HCT116 (cell line): ENCODE measurements at regions not wholly inside any gene's neighbourhood (a gene's known extent, or its start where the extent isn't known, plus 50 kb on each side); places are given as distances from the start of the nearest gene placed in this dataset.

ENCODE experiments used
- ATAC-seq: fragments of 200-7000 bp; cut with Tn5 transposase; 2 replicates; pipeline ENCODE4 v1.9.1; 2020; ENCODE audit warnings: mild to moderate bottlenecking, moderate library complexity
- BruUV-seq: library from RNA; stranded (reverse); fragments of 400-500 nt; replicated peaks from 2 replicates; lab custom pipeline; 2021; lab: Mats Ljungman, UMichigan
- CTCF ChIA-PET: fragments of 300-600 bp; sonication (Branson Sonifier 250); formaldehyde crosslinking; loops from one replicate; lab custom pipeline; 2021; ENCODE audit warnings: antibody characterized with exemption; lab: Charles Lee
- POLR2A ChIA-PET: fragments of 300-600, 350-600 bp; sonication (Branson Sonifier 250); formaldehyde crosslinking; loops from one replicate; lab custom pipeline; 2021; ENCODE audit warnings: antibody characterized with exemption; lab: Charles Lee
- RAD21 ChIA-PET, 2 experiments: fragments of 300-600 bp; sonication (Branson Sonifier 250); formaldehyde crosslinking; loops; one replicate each; lab custom pipeline; 2023; ENCODE audit warnings: low total read pairs in 2 of 2; ENCODE audit not compliant: uncharacterized antibody in 2 of 2, unreplicated experiment in 2 of 2, low non-redundant PET in 1 of 2; lab: Charles Lee
- DNase-seq: peaks from one replicate; pipeline ENCODE4 v3.0.0-alpha.2; 2010; ENCODE audit warnings: low read depth, low spot score
- H2AFZ ChIP-seq: fragments of 200-600 bp; shearing (Covaris generic), sonication (generic); 2 replicates; pipeline ENCODE4 v1.6.1; 2017; ENCODE audit warnings: low read depth, mixed run types, mixed read lengths, antibody characterized with exemption, low read length; ENCODE audit not compliant: poor library complexity, severe bottlenecking
- H3K27ac ChIP-seq: 2 replicates; pipeline ENCODE4 v1.5.1; 2012; ENCODE audit warnings: low read depth, low read length
- H3K27me3 ChIP-seq: fragments of 200-600 bp; sonication (generic); 2 replicates; pipeline ENCODE4 v1.6.1; 2016; ENCODE audit warnings: mixed run types, low read length, mixed read lengths; ENCODE audit not compliant: insufficient read depth
- H3K36me3 ChIP-seq, 2 experiments: fragments of 200-500 bp in 1 of 2; fragments of 200-600 bp in 1 of 2; sonication (Bioruptor generic) in 1 of 2; sonication (generic) in 1 of 2; 2 replicates each; pipeline versions ENCODE4 v1.5.1 to v1.6.1; 2014 to 2016; ENCODE audit warnings: low read length in 2 of 2, inconsistent platforms in 1 of 2, mixed read lengths in 1 of 2, mixed run types in 1 of 2; ENCODE audit not compliant: insufficient read depth in 2 of 2, control insufficient read depth in 1 of 2
- H3K4me1 ChIP-seq, 2 experiments: fragments of 200-600 bp in 1 of 2; sonication (generic) in 1 of 2; 2 replicates each; pipeline versions ENCODE4 v1.5.1 to v1.6.1; 2012 to 2017; ENCODE audit warnings: low read length in 2 of 2, inconsistent platforms in 1 of 2, mild to moderate bottlenecking in 1 of 2, mixed read lengths in 1 of 2, mixed run types in 1 of 2, moderate library complexity in 1 of 2; ENCODE audit not compliant: insufficient read depth in 2 of 2, control insufficient read depth in 1 of 2
- H3K4me2 ChIP-seq: fragments of 200-600 bp; sonication (generic); 2 replicates; pipeline ENCODE4 v1.6.1; 2017; ENCODE audit warnings: mixed run types, low read length, mixed read lengths
- H3K4me3 ChIP-seq, 2 experiments: fragments of 200-600 bp in 1 of 2; sonication (generic) in 1 of 2; replicated peaks in 1 of 2; 2 replicates each; pipeline ENCODE4 v1.5.1; 2011 to 2016; ENCODE audit warnings: low read length in 2 of 2, control low read depth in 1 of 2, low read depth in 1 of 2, mild to moderate bottlenecking in 1 of 2, mixed read lengths in 1 of 2, mixed run types in 1 of 2
- H3K79me2 ChIP-seq: fragments of 200-600 bp; sonication (generic); 2 replicates; pipeline ENCODE4 v1.6.1; 2017; ENCODE audit warnings: mild to moderate bottlenecking, mixed run types, low read length, moderate library complexity, mixed read lengths; ENCODE audit not compliant: insufficient read depth
- H3K9ac ChIP-seq: fragments of 200-600 bp; sonication (generic); 2 replicates; pipeline ENCODE4 v1.6.1; 2016; ENCODE audit warnings: low read length, mixed read lengths
- H3K9me2 ChIP-seq: fragments of 200-600 bp; sonication (generic), shearing (Covaris generic); 2 replicates; pipeline ENCODE4 v1.6.1; 2017; ENCODE audit warnings: mixed run types, mild to moderate bottlenecking, moderate library complexity; ENCODE audit not compliant: insufficient read depth
- H3K9me3 ChIP-seq, 2 experiments: fragments of 200-500 bp in 1 of 2; fragments of 200-600 bp in 1 of 2; sonication (Bioruptor generic) in 1 of 2; sonication (generic) in 1 of 2; 2 replicates each; pipeline ENCODE4 v1.6.1; 2014 to 2017; ENCODE audit warnings: low read length in 2 of 2, mixed read lengths in 2 of 2, inconsistent platforms in 1 of 2, low read depth in 1 of 2, mild to moderate bottlenecking in 1 of 2, mixed run types in 1 of 2, moderate library complexity in 1 of 2; ENCODE audit not compliant: control insufficient read depth in 1 of 2, insufficient read depth in 1 of 2
- H4K20me1 ChIP-seq: fragments of 200-600 bp; sonication (generic), shearing (Covaris generic); 2 replicates; pipeline ENCODE4 v1.6.1; 2017; ENCODE audit warnings: mixed run types, mild to moderate bottlenecking, moderate library complexity; ENCODE audit not compliant: insufficient read depth
- CBX3 ChIP-seq: IDR thresholded peaks from 2 replicates; pipeline ENCODE4 v1.6.1; 2012; ENCODE audit warnings: low read depth
- CEBPB ChIP-seq: IDR thresholded peaks from 2 replicates; pipeline ENCODE4 v1.6.1; 2012; ENCODE audit warnings: low read depth
- EGR1 ChIP-seq: IDR thresholded peaks from 2 replicates; pipeline ENCODE4 v1.6.1; 2012; ENCODE audit warnings: low read depth
- ELF1 ChIP-seq: IDR thresholded peaks from 2 replicates; pipeline ENCODE4 v1.6.1; 2012; ENCODE audit warnings: low read depth, borderline replicate concordance
- EZH2 ChIP-seq: fragments of 200-600 bp; sonication (generic); IDR thresholded peaks from 2 replicates; pipeline ENCODE4 v1.6.1; 2017; ENCODE audit warnings: antibody characterized with exemption, mixed run types
- EZH2phosphoT487 ChIP-seq: fragments of 200-600 bp; IDR thresholded peaks from 2 replicates; pipeline ENCODE4 v1.6.1; 2018; ENCODE audit warnings: antibody characterized with exemption, borderline replicate concordance
- JUND ChIP-seq: IDR thresholded peaks from 2 replicates; pipeline ENCODE4 v1.6.1; 2012
- POLR2A ChIP-seq: IDR thresholded peaks from 2 replicates; pipeline ENCODE4 v1.7.0; 2011; ENCODE audit warnings: borderline replicate concordance; ENCODE audit not compliant: insufficient read depth, insufficient read length; ENCODE audit errors: extremely low read depth
- POLR2AphosphoS5 ChIP-seq: IDR thresholded peaks from 2 replicates; pipeline ENCODE4 v1.6.1; 2011; ENCODE audit warnings: mild to moderate bottlenecking, low read depth, low read length, moderate library complexity
- RAD21 ChIP-seq: IDR thresholded peaks from 2 replicates; pipeline ENCODE4 v1.6.1; 2012; ENCODE audit warnings: low read depth, mild to moderate bottlenecking
- SIN3A ChIP-seq: IDR thresholded peaks from 2 replicates; pipeline ENCODE4 v1.6.1; 2012; ENCODE audit warnings: low read depth
- SP1 ChIP-seq: IDR thresholded peaks from 2 replicates; pipeline ENCODE4 v1.6.1; 2012; ENCODE audit warnings: low read depth
- TCF7L2 ChIP-seq: IDR thresholded peaks from 2 replicates; pipeline ENCODE4 v1.7.0; 2011; ENCODE audit warnings: borderline replicate concordance, inconsistent platforms; ENCODE audit not compliant: insufficient read depth, insufficient read length; ENCODE audit errors: extremely low read depth
- intact Hi-C: fragments of 100-400 bp; cut with micrococcal nuclease; formaldehyde crosslinking; loops from 2 replicates; pipeline ENCODE4 v1.10.0; 2022
- TF ChIP-seq, protein P1 (sequence below), 3 experiments: fragments of 200-600 bp in 1 of 3; sonication (generic) in 1 of 3; IDR thresholded peaks in 2 of 3; conservative IDR thresholded peaks in 1 of 3; 2 replicates each; pipeline ENCODE4 v1.5.1; 2012 to 2017; ENCODE audit warnings: low read depth in 2 of 3, low read length in 2 of 3, antibody characterized with exemption in 1 of 3, borderline replicate concordance in 1 of 3, control low read depth in 1 of 3, mild to moderate bottlenecking in 1 of 3, mixed read lengths in 1 of 3, mixed run types in 1 of 3, moderate library complexity in 1 of 3; ENCODE audit not compliant: insufficient read depth in 1 of 3
- TF ChIP-seq, protein P2 (sequence below): IDR thresholded peaks from 2 replicates; pipeline ENCODE4 v1.6.1; 2012
- TF ChIP-seq, protein P3 (sequence below): IDR thresholded peaks from 2 replicates; pipeline ENCODE4 v1.6.1; 2011; ENCODE audit warnings: mild to moderate bottlenecking, low read length, moderate library complexity; ENCODE audit not compliant: insufficient replicate concordance; ENCODE audit errors: extremely low read depth

DNA sequence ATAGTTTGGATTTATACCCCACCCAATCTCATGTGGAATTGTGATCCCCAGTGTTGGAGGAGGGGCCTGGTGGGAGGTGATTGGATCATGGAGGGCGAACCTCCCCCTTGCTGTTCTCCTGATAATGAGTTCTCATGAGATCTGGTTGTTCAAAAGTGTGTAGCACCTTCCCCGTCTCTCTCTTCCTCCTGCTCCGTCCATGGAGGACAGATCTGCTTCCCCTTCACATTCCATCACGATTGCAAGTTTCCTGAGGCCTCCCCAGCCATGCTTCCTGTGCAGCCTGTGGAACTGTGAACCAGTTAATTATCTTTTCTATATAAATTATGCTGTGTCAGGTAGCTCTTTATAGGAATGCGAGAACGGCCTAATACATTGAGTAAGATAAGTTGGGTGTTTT, 518.8 kb upstream of the LCORL start (continued):
- TF ChIP-seq, protein P1, sequence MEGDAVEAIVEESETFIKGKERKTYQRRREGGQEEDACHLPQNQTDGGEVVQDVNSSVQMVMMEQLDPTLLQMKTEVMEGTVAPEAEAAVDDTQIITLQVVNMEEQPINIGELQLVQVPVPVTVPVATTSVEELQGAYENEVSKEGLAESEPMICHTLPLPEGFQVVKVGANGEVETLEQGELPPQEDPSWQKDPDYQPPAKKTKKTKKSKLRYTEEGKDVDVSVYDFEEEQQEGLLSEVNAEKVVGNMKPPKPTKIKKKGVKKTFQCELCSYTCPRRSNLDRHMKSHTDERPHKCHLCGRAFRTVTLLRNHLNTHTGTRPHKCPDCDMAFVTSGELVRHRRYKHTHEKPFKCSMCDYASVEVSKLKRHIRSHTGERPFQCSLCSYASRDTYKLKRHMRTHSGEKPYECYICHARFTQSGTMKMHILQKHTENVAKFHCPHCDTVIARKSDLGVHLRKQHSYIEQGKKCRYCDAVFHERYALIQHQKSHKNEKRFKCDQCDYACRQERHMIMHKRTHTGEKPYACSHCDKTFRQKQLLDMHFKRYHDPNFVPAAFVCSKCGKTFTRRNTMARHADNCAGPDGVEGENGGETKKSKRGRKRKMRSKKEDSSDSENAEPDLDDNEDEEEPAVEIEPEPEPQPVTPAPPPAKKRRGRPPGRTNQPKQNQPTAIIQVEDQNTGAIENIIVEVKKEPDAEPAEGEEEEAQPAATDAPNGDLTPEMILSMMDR (IDR thresholded peaks at IDR 0.05 in 2 of 3, conservative IDR thresholded peaks at IDR 0.05 in 1 of 3; ENCODE audit: borderline replicate concordance in 1 of 3, insufficient read depth in 1 of 3, low read depth in 2 of 3, low read length in 2 of 3) = no peak
- TF ChIP-seq EZH2 (no peak), EZH2phosphoT487 (no peak), TCF7L2 (no peak)
- TF ChIP-seq, protein P2, sequence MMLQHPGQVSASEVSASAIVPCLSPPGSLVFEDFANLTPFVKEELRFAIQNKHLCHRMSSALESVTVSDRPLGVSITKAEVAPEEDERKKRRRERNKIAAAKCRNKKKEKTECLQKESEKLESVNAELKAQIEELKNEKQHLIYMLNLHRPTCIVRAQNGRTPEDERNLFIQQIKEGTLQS = no peak

DNA sequence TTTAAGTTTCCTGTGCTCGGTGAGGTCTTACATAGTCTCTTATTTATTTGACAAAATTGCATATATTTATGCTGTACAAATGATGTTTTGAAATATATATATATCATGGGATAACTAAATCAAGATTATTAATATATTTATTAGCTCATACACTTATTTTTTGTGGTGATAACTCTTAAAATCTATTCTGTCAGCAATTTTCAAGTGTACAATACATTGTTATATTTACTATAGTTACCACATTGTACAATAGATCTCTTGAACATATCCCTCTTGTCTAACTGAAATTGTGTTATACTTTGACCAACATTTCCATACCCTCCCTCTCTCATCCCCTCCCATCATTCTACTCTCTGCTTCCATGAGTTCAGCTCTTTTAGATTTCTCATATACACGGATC, 516.6 kb upstream of the LCORL start:
- no peaks in the 10 kb centered on the region for H3K27me3 ChIP-seq
- CTCF ChIA-PET = no interaction called here
- no peaks in the 10 kb centered on the region for H3K79me2 ChIP-seq
- no peak for TF ChIP-seq CEBPB
- TF ChIP-seq POLR2AphosphoS5 = no peak
- TF ChIP-seq SIN3A = no peak
- no peak for TF ChIP-seq CBX3
- no peak for TF ChIP-seq EGR1
- TF ChIP-seq, protein P3, sequence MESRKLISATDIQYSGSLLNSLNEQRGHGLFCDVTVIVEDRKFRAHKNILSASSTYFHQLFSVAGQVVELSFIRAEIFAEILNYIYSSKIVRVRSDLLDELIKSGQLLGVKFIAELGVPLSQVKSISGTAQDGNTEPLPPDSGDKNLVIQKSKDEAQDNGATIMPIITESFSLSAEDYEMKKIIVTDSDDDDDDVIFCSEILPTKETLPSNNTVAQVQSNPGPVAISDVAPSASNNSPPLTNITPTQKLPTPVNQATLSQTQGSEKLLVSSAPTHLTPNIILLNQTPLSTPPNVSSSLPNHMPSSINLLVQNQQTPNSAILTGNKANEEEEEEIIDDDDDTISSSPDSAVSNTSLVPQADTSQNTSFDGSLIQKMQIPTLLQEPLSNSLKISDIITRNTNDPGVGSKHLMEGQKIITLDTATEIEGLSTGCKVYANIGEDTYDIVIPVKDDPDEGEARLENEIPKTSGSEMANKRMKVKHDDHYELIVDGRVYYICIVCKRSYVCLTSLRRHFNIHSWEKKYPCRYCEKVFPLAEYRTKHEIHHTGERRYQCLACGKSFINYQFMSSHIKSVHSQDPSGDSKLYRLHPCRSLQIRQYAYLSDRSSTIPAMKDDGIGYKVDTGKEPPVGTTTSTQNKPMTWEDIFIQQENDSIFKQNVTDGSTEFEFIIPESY = no peak
- TF ChIP-seq POLR2A = no peak
- no peak for TF ChIP-seq SP1
- TF ChIP-seq RAD21 = no peak
- no peak for TF ChIP-seq ELF1
- TF ChIP-seq JUND = no peak
- no peaks in the 10 kb centered on the region for H4K20me1 ChIP-seq
- no peaks in the 10 kb centered on the region for H3K4me1 ChIP-seq
- no peak overlapping the region for H3K27ac ChIP-seq
- ATAC-seq (no peak), DNase-seq (no peak)
- POLR2A ChIA-PET = no interaction called here
- H3K9me3 ChIP-seq = no peaks in the 10 kb centered on the region
- H3K4me3 ChIP-seq = no peak overlapping the region
- no peak overlapping the region for H2AFZ ChIP-seq
- intact Hi-C loops = no loop called here
- no peak overlapping the region for H3K9ac ChIP-seq
- no peak overlapping the region for H3K4me2 ChIP-seq
- no TSS peak for BruUV-seq
- no peaks in the 10 kb centered on the region for H3K9me2 ChIP-seq
- RAD21 ChIA-PET = no interaction called here
- no peaks in the 10 kb centered on the region for H3K36me3 ChIP-seq
